AG09309 (cell line): ENCODE measurements at regions not wholly inside any gene's neighbourhood (a gene's known extent, or its start where the extent isn't known, plus 50 kb on each side); places are given as distances from the start of the nearest gene placed in this dataset.

Experiments used
- DNase-seq: peaks from one replicate; pipeline ENCODE4 v3.0.0-alpha.2; 2010; ENCODE audit warnings: low read depth
- H3K4me3 ChIP-seq: 2 replicates; pipeline ENCODE4 v1.5.1; 2011; ENCODE audit warnings: mild to moderate bottlenecking, low read depth, low read length, moderate library complexity; ENCODE audit not compliant: control insufficient read depth
- TF ChIP-seq, protein P1 (sequence below): IDR thresholded peaks from 2 replicates; pipeline ENCODE4 v1.5.1; 2011; ENCODE audit warnings: mild to moderate bottlenecking, low read depth, low read length, inconsistent platforms; ENCODE audit not compliant: insufficient read depth, control insufficient read depth; ENCODE audit errors: missing control alignments

DNA sequence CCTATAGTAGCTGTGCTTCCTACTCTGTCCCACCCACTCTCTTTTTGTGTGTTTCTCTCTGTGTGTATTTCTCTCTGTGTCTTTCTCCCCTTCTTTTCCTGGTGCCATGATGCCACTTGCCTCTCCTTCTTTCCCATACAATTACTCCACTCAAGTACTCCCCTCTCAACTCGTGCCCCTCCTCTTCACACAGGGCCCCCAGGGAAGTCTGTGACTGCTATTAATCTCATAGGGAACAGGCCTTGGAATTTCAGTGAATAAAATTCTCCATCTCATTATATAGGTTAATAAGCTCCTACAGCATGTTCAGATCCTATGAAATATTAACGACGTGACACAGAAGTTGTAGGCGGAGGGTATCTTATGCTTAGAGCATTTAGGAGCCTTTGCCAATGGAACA, 205.9 kb upstream of the EPHA4 start:
- no peak for DNase-seq
- no peak overlapping the region for H3K4me3 ChIP-seq
- TF ChIP-seq, protein P1, sequence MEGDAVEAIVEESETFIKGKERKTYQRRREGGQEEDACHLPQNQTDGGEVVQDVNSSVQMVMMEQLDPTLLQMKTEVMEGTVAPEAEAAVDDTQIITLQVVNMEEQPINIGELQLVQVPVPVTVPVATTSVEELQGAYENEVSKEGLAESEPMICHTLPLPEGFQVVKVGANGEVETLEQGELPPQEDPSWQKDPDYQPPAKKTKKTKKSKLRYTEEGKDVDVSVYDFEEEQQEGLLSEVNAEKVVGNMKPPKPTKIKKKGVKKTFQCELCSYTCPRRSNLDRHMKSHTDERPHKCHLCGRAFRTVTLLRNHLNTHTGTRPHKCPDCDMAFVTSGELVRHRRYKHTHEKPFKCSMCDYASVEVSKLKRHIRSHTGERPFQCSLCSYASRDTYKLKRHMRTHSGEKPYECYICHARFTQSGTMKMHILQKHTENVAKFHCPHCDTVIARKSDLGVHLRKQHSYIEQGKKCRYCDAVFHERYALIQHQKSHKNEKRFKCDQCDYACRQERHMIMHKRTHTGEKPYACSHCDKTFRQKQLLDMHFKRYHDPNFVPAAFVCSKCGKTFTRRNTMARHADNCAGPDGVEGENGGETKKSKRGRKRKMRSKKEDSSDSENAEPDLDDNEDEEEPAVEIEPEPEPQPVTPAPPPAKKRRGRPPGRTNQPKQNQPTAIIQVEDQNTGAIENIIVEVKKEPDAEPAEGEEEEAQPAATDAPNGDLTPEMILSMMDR = no peak

DNA sequence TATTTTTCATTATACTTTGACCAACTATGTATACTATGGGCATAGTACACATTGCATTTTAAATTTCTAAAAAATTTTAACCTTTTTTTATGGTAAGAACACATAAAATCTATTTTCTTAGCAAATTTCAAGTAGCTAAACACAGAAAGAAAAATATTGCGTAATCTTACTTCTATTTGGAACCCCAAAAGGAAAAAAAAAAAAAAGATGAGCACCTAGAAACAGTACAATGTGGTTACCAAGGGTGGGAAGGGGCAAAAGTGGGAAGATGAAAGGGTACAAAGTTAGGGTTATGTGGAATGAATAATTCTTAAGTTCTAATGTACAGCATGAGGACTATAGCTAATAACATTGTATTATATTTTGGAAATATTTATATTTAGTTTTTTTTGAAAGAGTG, 205.0 kb upstream of the EPHA4 start:
- TF ChIP-seq, protein P1 = no peak
- DNase-seq = no peak
- H3K4me3 ChIP-seq = no peak overlapping the region

DNA sequence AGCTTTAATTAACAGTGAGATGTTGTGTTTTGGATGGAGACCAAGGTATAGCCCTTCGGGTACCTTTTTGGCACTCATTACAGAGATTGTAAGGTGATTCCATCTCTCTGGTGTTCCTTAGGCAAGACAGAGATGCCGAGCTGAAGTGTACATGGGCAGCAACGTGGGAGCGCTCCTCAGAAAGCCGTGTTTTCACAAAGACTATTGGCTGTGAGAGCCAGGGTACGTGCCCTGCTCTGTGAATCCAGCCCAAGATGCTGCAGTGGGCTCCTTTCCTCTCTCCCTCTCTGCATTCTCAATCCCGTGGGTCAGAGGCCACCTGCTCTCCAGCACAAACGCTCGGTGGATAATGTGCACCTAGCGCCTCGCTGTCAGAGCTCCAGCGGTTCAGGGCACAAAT, 203.0 kb upstream of the EPHA4 start:
- DNase-seq = no peak
- TF ChIP-seq, protein P1 = no peak
- no peak overlapping the region for H3K4me3 ChIP-seq

DNA sequence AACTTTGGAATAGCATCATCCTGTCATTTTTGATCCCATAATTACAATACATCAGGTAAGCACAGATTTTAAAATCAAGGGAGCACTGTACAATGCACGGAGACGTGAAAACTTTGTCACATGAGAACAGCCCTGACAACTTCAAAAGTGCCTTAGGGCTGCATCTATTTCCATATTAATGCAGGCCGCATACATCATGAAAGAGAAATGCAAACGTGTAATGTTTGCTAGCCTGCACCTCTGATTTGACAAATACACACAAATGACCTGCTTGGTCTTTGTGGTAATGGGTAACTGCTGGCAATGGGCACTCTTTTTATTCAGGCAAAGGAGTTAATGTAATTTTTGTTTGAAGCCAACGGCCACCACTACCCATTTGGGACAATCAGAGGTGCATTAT, 202.0 kb upstream of the EPHA4 start:
- TF ChIP-seq, protein P1 = no peak
- no peak for DNase-seq

DNA sequence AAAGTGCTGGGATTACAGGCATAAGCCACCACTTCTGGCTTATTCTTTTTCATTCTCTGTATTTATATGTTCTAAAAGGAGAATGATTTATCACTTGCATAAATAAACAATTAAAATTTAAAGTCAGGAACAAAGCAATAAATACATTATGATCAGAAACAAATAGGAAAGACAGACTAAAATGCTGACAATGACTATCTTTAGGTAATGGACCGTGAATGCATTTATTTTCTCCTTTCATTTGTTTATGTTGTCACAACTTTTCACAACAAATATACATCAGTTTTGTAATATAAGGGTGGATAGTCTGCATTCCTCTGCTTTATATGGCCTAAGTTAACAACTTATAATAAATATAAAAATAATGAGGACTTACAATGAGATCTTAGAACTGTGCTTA, 199.2 kb upstream of the EPHA4 start:
- TF ChIP-seq, protein P1 = no peak
- no peak for DNase-seq
- H3K4me3 ChIP-seq = no peak overlapping the region

More for the DNA sequence above, 202.0 kb upstream of the EPHA4 start:
- H3K4me3 ChIP-seq = no peak overlapping the region

DNA sequence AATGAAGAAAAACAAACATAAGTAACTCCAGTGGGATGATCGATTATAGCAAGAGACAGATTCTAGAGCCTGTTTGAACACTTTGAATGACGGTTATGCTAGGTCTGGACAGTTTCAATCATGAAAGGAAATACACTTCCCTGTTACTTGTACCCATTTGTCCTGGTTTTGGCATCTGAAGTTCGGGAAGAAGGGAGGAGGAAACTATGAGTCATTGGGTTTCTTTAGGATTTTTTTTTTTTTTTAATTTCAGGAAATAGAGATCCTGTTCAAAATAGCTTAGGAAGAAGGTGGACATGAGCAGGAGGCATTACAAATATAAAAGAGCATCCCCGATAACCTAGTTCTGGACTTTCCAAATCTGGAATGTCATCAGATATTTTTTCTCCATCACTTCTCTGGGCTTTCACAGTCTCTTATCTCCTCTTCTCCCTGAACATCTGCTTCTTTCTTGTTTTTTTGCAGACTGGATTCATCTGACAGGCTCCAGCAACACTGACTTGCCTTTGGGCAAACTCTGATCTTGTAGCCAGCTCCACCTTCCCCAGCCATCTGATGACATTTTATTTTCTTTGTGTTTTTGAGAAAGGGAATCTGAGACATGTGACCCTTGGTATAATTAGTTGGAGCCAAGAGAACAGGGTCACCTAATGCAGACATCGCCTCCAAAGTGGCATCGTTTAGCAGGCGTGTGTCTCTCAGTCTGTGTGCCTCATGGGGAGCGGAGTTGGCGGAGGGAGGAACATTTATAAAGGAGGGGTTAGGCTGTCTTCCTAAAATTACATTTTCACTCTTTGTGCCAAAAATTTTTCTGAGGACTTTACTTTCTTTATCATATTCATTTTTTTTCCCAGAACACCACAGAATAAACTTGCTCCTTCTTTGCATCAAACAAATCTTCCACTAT, 195.3 kb upstream of the EPHA4 start:
- no peak for DNase-seq
- TF ChIP-seq, protein P1 = no peak
- H3K4me3 ChIP-seq = no peak overlapping the region
